ENCODE measurements at regions not wholly inside any gene's neighbourhood (a gene's known extent, or its start where the extent isn't known, plus 50 kb on each side); places are given as distances from the start of the nearest gene placed in this dataset.
A peak's percentile ranks its signal among the peaks of the same experiment; 100 is the strongest.

DNA sequence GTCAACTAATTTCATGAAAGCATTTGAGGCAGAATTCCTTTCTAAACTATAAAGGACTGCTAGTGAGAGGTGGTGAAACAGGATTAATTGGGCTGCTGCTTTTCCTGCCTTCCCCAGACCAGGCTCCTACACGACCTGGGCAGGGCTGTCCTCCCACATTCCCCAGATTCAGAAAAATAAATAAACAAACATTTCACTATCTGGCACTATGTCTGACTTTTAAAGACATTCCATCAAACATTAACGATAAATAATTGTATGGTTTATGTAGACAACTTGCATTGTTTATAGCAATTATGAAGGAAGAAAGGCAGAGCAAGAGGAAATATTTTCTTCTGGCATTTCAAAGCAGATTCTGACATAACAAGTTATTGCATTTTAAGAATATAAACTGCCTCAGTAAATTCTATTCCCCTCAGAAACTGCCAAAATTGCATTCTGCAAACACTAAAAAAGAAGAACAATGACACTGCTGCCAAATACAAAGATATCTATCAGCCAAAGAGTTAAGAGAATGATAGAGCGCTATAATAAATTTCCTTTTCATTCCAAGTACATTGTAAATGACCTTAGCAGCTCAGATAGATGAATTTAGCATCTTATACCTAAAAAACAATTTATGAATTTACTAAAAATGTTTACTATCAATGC is 214.7 kb upstream of the INTU start:
- H3K27me3 ChIP-seq (ENCODE audit: control insufficient read depth in 2 of 2, insufficient read depth in 1 of 2, low read length in 1 of 2): no peaks in the 10 kb centered on the region
- 64% methylated on average over 3 of the region's 3 CpGs for WGBS
- no peak overlapping the region for H3K4me3 ChIP-seq (ENCODE audit: low read length in 2 of 2)
- no peak overlapping the region for H3K27ac ChIP-seq (ENCODE audit: low read depth in 1 of 2, low read length in 1 of 2)
- DNase-seq (ENCODE audit: low read depth in 6 of 9, low spot score in 9 of 9): no peak
- no peaks in the 10 kb centered on the region for H3K36me3 ChIP-seq (ENCODE audit: control insufficient read depth in 2 of 2, insufficient read depth in 2 of 2, low read length in 1 of 2)
- H3K9me3 ChIP-seq (ENCODE audit: control insufficient read depth in 2 of 2, insufficient read depth in 1 of 2, low read length in 1 of 2): no peaks in the 10 kb centered on the region
- H3K4me1 ChIP-seq (ENCODE audit: control insufficient read depth in 2 of 2, insufficient read depth in 2 of 2, low read length in 2 of 2): no peaks in the 10 kb centered on the region

DNA sequence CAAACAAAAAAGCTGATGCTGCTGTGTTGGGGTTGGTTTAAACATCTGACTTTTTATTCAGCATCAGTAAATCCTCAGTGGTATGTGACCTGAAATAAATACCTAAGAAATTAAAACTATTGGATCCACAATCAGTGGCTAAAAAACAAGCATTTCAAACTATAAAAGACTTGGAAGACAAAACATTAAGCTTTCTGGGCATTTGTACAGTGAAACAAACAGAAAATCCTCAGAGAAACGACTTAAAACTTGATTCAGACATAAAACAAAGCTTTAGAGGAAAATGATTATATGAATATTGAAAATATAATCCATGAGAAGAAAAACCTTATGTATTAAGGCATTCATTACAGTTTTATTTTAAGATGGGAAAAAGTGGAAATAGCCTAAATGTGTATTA is 213.3 kb upstream of the INTU start:
- no peaks in the 10 kb centered on the region for H3K36me3 ChIP-seq (ENCODE audit: control insufficient read depth in 2 of 2, insufficient read depth in 2 of 2, low read length in 1 of 2)
- WGBS: 44% methylated on average over 1 of the region's 1 CpG

DNA sequence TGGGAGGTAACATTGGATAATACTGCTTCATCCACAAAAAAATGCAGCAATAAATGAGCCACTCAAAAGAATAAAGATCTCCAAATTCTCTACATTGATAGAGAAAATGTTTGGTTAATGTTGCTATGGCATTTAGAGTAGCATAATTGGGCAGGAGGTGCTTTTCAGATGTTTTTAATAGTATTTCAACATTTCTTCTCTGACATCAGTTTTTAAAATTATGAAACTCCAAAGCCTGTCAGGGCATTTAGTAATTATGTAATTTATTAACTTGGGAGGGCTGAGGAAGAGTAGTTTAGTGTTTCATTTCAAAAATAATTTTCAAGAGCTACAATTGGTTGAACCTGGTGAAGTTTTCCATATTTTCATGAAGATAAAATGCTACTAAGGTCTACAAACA is 211.3 kb upstream of the INTU start:
- no peak overlapping the region for H3K4me3 ChIP-seq (ENCODE audit: low read length in 2 of 2)
- no peak overlapping the region for H3K27ac ChIP-seq (ENCODE audit: low read depth in 1 of 2, low read length in 1 of 2)
- H3K27me3 ChIP-seq (ENCODE audit: control insufficient read depth in 2 of 2, insufficient read depth in 1 of 2, low read length in 1 of 2): no peaks in the 10 kb centered on the region
- no peak for DNase-seq (ENCODE audit: low read depth in 6 of 9, low spot score in 9 of 9)
- no peaks in the 10 kb centered on the region for H3K36me3 ChIP-seq (ENCODE audit: control insufficient read depth in 2 of 2, insufficient read depth in 2 of 2, low read length in 1 of 2)
- no peaks in the 10 kb centered on the region for H3K4me1 ChIP-seq (ENCODE audit: control insufficient read depth in 2 of 2, insufficient read depth in 2 of 2, low read length in 2 of 2)
- peaks cover 0 to 4% of the 10 kb centered on the region in 2 donors for H3K9me3 ChIP-seq (ENCODE audit: control insufficient read depth in 2 of 2, insufficient read depth in 1 of 2, low read length in 1 of 2)

More for the DNA sequence above, 213.3 kb upstream of the INTU start:
- Histone ChIP-seq H3K9me3 (ENCODE audit: control insufficient read depth in 2 of 2, insufficient read depth in 1 of 2, low read length in 1 of 2) (no peaks in the 10 kb centered on the region), H3K27me3 (ENCODE audit: control insufficient read depth in 2 of 2, insufficient read depth in 1 of 2, low read length in 1 of 2) (no peaks in the 10 kb centered on the region), H3K4me1 (ENCODE audit: control insufficient read depth in 2 of 2, insufficient read depth in 2 of 2, low read length in 2 of 2) (no peaks in the 10 kb centered on the region), H3K27ac (ENCODE audit: low read depth in 1 of 2, low read length in 1 of 2) (no peak overlapping the region), H3K4me3 (ENCODE audit: low read length in 2 of 2) (no peak overlapping the region)
- no peak for DNase-seq (ENCODE audit: low read depth in 6 of 9, low spot score in 9 of 9)

DNA sequence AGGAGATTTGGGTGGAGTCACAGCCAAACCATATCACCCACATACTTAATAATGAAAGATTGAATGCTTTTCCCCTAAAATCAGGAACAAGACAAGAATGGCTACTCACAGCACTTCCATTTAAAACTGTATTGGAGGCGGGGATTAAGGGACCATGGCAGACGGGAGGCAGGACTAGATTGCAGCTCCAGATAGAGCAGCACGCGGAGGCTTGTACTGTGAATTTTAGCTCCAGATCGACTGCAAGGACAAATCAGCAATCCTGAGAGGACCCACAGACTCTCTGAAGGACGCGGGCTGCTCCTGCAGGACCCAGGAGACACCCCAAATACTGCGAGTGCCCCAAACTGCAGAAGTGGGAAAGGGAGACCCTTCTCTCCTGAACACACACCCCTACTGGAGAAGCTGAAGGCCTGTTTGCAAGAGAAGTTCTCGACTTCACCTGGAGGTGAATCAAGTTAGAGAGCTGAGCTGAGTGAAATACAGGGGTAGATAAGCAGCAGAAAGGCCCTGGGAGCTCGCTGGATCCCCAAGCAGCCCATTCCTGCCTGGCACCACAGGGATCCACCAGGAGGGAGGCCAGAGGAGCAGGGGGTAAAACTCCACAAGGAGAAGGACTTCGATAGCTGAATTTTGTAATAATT is 207.4 kb upstream of the INTU start:
- DNase-seq (ENCODE audit: low read depth in 6 of 9, low spot score in 9 of 9): no peak
- H3K36me3 ChIP-seq (ENCODE audit: control insufficient read depth in 2 of 2, insufficient read depth in 2 of 2, low read length in 1 of 2): no peaks in the 10 kb centered on the region
- no peaks in the 10 kb centered on the region for H3K27me3 ChIP-seq (ENCODE audit: control insufficient read depth in 2 of 2, insufficient read depth in 1 of 2, low read length in 1 of 2)
- H3K9me3 ChIP-seq (ENCODE audit: control insufficient read depth in 2 of 2, insufficient read depth in 1 of 2, low read length in 1 of 2): peaks cover 0 to 4% of the 10 kb centered on the region in 2 donors
- H3K4me3 ChIP-seq (ENCODE audit: low read length in 2 of 2): no peak overlapping the region
- H3K4me1 ChIP-seq (ENCODE audit: control insufficient read depth in 2 of 2, insufficient read depth in 2 of 2, low read length in 2 of 2): no peaks in the 10 kb centered on the region
- WGBS: 93% methylated on average over 11 of the region's 11 CpGs
- no peak overlapping the region for H3K27ac ChIP-seq (ENCODE audit: low read depth in 1 of 2, low read length in 1 of 2)

DNA sequence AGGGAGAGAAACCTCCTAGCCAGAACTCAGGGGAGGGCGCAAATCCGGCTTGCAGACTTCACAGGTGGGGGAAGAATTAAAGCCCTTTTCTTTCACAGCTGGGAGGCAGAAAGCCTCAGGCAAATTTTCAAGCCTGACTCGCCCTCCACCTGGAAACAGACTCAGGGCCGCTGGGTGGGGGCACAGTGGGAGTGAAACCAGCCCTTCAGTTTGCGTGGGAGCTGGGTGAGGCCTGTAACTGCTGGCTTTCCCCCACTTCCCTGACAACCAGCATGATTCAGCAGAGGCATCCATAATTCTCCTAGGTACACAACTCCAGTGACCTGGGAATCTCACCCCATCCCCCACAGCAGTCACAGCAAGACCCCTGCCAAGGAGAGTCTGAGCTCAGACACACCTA is 206.9 kb upstream of the INTU start:
- DNase-seq (ENCODE audit: low read depth in 6 of 9, low spot score in 9 of 9): no peak
- no peak overlapping the region for H3K4me3 ChIP-seq (ENCODE audit: low read length in 2 of 2)
- 92% methylated on average over 5 of the region's 5 CpGs for WGBS
- no peaks in the 10 kb centered on the region for H3K36me3 ChIP-seq (ENCODE audit: control insufficient read depth in 2 of 2, insufficient read depth in 2 of 2, low read length in 1 of 2)
- no peaks in the 10 kb centered on the region for H3K27me3 ChIP-seq (ENCODE audit: control insufficient read depth in 2 of 2, insufficient read depth in 1 of 2, low read length in 1 of 2)
- no peak overlapping the region for H3K27ac ChIP-seq (ENCODE audit: low read depth in 1 of 2, low read length in 1 of 2)
- H3K9me3 ChIP-seq (ENCODE audit: control insufficient read depth in 2 of 2, insufficient read depth in 1 of 2, low read length in 1 of 2): peaks cover 0 to 4% of the 10 kb centered on the region in 2 donors
- H3K4me1 ChIP-seq (ENCODE audit: control insufficient read depth in 2 of 2, insufficient read depth in 2 of 2, low read length in 2 of 2): no peaks in the 10 kb centered on the region

DNA sequence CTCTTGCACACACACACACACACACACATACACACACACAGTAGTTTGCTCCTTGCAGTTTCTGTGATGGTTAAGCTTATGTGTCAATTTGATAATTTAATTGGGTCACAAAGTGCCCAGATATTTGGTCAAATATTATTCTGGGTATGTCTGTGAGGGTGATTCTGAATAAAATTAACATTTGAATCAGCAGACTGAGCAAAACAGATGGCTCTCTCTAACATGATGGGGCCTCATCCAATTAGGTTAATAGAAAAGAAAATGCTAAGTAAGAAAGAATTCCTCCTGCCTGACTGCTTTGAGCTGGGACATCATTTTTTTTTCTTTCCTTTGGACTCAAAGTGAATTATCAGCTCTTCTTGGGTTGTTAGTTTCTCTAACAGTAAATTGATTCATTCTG is 191.2 kb upstream of the INTU start:
- Histone ChIP-seq H3K27ac (ENCODE audit: low read depth in 1 of 2, low read length in 1 of 2) (no peak overlapping the region), H3K4me3 (ENCODE audit: low read length in 2 of 2) (no peak overlapping the region), H3K9me3 (ENCODE audit: control insufficient read depth in 2 of 2, insufficient read depth in 1 of 2, low read length in 1 of 2) (no peaks in the 10 kb centered on the region), H3K4me1 (ENCODE audit: control insufficient read depth in 2 of 2, insufficient read depth in 2 of 2, low read length in 2 of 2) (no peaks in the 10 kb centered on the region), H3K36me3 (ENCODE audit: control insufficient read depth in 2 of 2, insufficient read depth in 2 of 2, low read length in 1 of 2) (no peaks in the 10 kb centered on the region), H3K27me3 (ENCODE audit: control insufficient read depth in 2 of 2, insufficient read depth in 1 of 2, low read length in 1 of 2) (no peaks in the 10 kb centered on the region)
- no peak for DNase-seq (ENCODE audit: low read depth in 6 of 9, low spot score in 9 of 9)

DNA sequence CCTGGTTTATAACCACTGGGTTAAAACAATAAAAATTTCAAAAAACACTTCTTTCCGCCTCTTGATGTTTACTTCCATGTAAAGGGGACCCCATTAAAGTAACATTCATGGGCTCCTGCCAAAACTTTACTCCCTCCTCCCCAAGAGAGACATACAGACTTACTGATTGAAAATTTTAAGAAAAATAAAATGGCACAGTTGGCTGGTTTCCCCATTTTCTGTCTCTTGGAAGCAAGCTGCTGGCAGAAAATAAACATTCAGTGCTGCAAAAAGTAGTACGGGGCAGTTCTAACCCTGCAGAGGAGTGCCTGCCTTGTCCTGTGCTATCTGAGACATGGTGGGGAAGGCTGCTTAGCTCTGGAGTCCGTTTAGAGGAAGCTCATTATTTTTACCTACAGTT is 187.3 kb upstream of the INTU start:
- WGBS: 74% methylated on average over 3 of the region's 3 CpGs
- Histone ChIP-seq H3K9me3 (ENCODE audit: control insufficient read depth in 2 of 2, insufficient read depth in 1 of 2, low read length in 1 of 2) (no peaks in the 10 kb centered on the region), H3K27ac (ENCODE audit: low read depth in 1 of 2, low read length in 1 of 2) (no peak overlapping the region), H3K4me3 (ENCODE audit: low read length in 2 of 2) (no peak overlapping the region), H3K36me3 (ENCODE audit: control insufficient read depth in 2 of 2, insufficient read depth in 2 of 2, low read length in 1 of 2) (no peaks in the 10 kb centered on the region), H3K27me3 (ENCODE audit: control insufficient read depth in 2 of 2, insufficient read depth in 1 of 2, low read length in 1 of 2) (no peaks in the 10 kb centered on the region), H3K4me1 (ENCODE audit: control insufficient read depth in 2 of 2, insufficient read depth in 2 of 2, low read length in 2 of 2) (no peaks in the 10 kb centered on the region)
- DNase-seq (ENCODE audit: low read depth in 6 of 9, low spot score in 9 of 9): no peak

DNA sequence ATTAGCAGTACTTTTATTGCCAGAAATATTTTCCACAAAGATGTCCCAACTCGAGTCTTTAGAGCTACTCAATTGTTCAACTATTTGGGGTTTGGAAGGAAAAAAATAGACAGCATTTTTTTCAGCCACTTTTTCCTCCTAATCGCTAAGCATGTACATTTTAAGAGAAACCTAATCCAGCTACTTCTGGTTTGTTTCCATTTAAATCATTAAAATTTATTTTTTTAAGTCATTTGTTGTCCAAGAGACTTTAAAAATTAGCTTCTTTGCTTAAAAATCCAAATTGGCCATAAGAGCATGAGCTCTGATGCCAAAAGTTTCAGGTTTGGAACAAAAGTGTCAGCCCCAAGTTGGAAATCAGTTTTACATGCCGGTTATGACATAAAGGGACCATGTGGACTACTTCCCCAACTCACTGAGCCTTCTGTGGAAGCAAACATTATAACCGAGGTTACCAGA is 186.3 kb upstream of the INTU start:
- 85% methylated on average over 4 of the region's 4 CpGs for whole genome bisulfite sequencing

DNA sequence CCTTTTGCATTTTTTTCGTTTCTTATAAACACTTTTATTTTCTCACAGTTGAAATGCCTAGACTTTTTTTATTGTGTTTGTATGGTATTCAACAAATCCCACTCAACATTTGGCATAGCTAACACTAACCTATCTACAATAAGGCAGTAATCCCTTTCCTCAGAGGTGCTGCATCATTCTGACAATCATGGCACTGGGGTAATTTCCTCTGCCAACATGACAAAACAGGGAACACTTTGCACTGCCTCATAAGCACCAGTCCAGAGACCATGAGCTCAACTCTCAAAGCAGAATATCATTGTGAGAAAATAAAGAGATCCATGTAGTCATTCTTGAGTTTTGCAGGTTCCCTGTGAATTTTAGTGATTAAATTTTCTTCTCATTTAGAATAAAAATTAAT is 183.8 kb upstream of the INTU start:
- DNase-seq (ENCODE audit: low read depth in 6 of 9, low spot score in 9 of 9): no peak
- Histone ChIP-seq H3K27ac (ENCODE audit: low read depth in 1 of 2, low read length in 1 of 2) (no peak overlapping the region), H3K27me3 (ENCODE audit: control insufficient read depth in 2 of 2, insufficient read depth in 1 of 2, low read length in 1 of 2) (no peaks in the 10 kb centered on the region), H3K4me1 (ENCODE audit: control insufficient read depth in 2 of 2, insufficient read depth in 2 of 2, low read length in 2 of 2) (no peaks in the 10 kb centered on the region), H3K9me3 (ENCODE audit: control insufficient read depth in 2 of 2, insufficient read depth in 1 of 2, low read length in 1 of 2) (no peaks in the 10 kb centered on the region), H3K36me3 (ENCODE audit: control insufficient read depth in 2 of 2, insufficient read depth in 2 of 2, low read length in 1 of 2) (no peaks in the 10 kb centered on the region), H3K4me3 (ENCODE audit: low read length in 2 of 2) (no peak overlapping the region)
- 97% methylated on average over 1 of the region's 1 CpG for WGBS

More for the DNA sequence above, 186.3 kb upstream of the INTU start:
- DNase-seq (ENCODE audit: low read depth in 6 of 9, low spot score in 9 of 9): no peak
- H3K4me3 ChIP-seq (ENCODE audit: low read length in 2 of 2): no peak overlapping the region
- H3K4me1 ChIP-seq (ENCODE audit: control insufficient read depth in 2 of 2, insufficient read depth in 2 of 2, low read length in 2 of 2): no peaks in the 10 kb centered on the region
- peak overlapping the region in 1 of 2 donors; percentile 5 for H3K27ac ChIP-seq (ENCODE audit: low read depth in 1 of 2, low read length in 1 of 2)
- H3K36me3 ChIP-seq (ENCODE audit: control insufficient read depth in 2 of 2, insufficient read depth in 2 of 2, low read length in 1 of 2): no peaks in the 10 kb centered on the region
- no peaks in the 10 kb centered on the region for H3K9me3 ChIP-seq (ENCODE audit: control insufficient read depth in 2 of 2, insufficient read depth in 1 of 2, low read length in 1 of 2)
- no peaks in the 10 kb centered on the region for H3K27me3 ChIP-seq (ENCODE audit: control insufficient read depth in 2 of 2, insufficient read depth in 1 of 2, low read length in 1 of 2)
